NCI-H2196 (cell line): ENCODE measurements at regions not wholly inside any gene's neighbourhood (a gene's known extent, or its start where the extent isn't known, plus 50 kb on each side); places are given as distances from the start of the nearest gene placed in this dataset.

Source experiments
- DNase-seq: peaks from one replicate; lab custom pipeline; 2025; ENCODE audit not compliant: unreplicated experiment; lab: John Stamatoyannopoulos, UW

GRCh38 chr4:85381968-85382367 is 93.0 kb upstream of the ARHGAP24 start:
- DNase-seq, result no peak

- DNase-seq, result no peak
Observed at GRCh38 chr4:85391071-85391470, 83.9 kb upstream of the ARHGAP24 start.

GRCh38 chr4:85391589-85392410 is 83.2 kb upstream of the ARHGAP24 start:
- no peak for DNase-seq

- DNase-seq, result no peak
Observed at GRCh38 chr4:85393201-85393600, 81.7 kb upstream of the ARHGAP24 start.

GRCh38 chr4:85398276-85398675 is 76.7 kb upstream of the ARHGAP24 start:
- no peak for DNase-seq

- no peak for DNase-seq
Observed at GRCh38 chr4:85399270-85399669, 75.7 kb upstream of the ARHGAP24 start.

GRCh38 chr4:85402371-85402770 is 72.6 kb upstream of the ARHGAP24 start:
- no peak for DNase-seq

- no peak for DNase-seq
Observed at GRCh38 chr4:85406185-85406584, 68.8 kb upstream of the ARHGAP24 start.

GRCh38 chr4:85407546-85407945 is 67.4 kb upstream of the ARHGAP24 start:
- no peak for DNase-seq

- DNase-seq, result no peak
Observed at GRCh38 chr4:85408301-85408700, 66.6 kb upstream of the ARHGAP24 start.

- no peak for DNase-seq
Observed at GRCh38 chr4:85409251-85409650, 65.7 kb upstream of the ARHGAP24 start.

GRCh38 chr4:85411386-85411785 is 63.6 kb upstream of the ARHGAP24 start:
- no peak for DNase-seq

- no peak for DNase-seq
Observed at GRCh38 chr4:85414972-85415371, 60.0 kb upstream of the ARHGAP24 start.

GRCh38 chr4:85416094-85416493 is 58.9 kb upstream of the ARHGAP24 start:
- no peak for DNase-seq

- DNase-seq, result no peak
Observed at GRCh38 chr4:85419103-85419502, 55.8 kb upstream of the ARHGAP24 start.

GRCh38 chr4:85420831-85421230 is 54.1 kb upstream of the ARHGAP24 start:
- no peak for DNase-seq

GRCh38 chr4:85423431-85423830 is 51.5 kb upstream of the ARHGAP24 start:
- no peak for DNase-seq
